Spleen (tissue), 7 donors: ENCODE measurements at regions not wholly inside any gene's neighbourhood (a gene's known extent, or its start where the extent isn't known, plus 50 kb on each side); places are given as distances from the start of the nearest gene placed in this dataset.
"Not testable (repeated sequence)": the region's sequence is repeated elsewhere in the genome, so short reads cannot be mapped to it uniquely, and the experiment has no call there.

ENCODE experiments used
- CTCF ChIP-seq, 11 experiments: fragments of 200-600 bp in 7 of 11; fragments of 450-650 bp in 4 of 11; sonication (generic) in 4 of 11; IDR thresholded peaks in 8 of 11; conservative IDR thresholded peaks in 3 of 11; 1 replicate in 7 of 11; 2 replicates in 4 of 11; pipeline versions ENCODE4 v1.4.0 to v1.8.0; 2016 to 2021; ENCODE audit warnings: antibody characterized with exemption in 11 of 11, inconsistent platforms in 4 of 11, mild to moderate bottlenecking in 1 of 11
- POLR2A ChIP-seq, 3 donors: fragments of 450-650 bp; IDR thresholded peaks; one replicate each; pipeline ENCODE4 v1.5.1; 2017; ENCODE audit warnings: antibody characterized with exemption in 3 of 3, mild to moderate bottlenecking in 1 of 3
- donor health status: DM: no; HTN: no; CAD: no; lungs with moderate emphysema.
- donor health status: DM: no; HTN: no; CAD: no.
- donor health status: DM: no; HTN: no; CAD: no.

- TF ChIP-seq CTCF (IDR thresholded peaks at IDR 0.05 in 8 of 11, conservative IDR thresholded peaks at IDR 0.05 in 3 of 11); POLR2A (IDR thresholded peaks at IDR 0.05): not testable (repeated sequence)
Measured at GRCh38 chr9:42342297-42342696, 158.8 kb downstream of the SPATA31A6 start.
